ENCODE measurements at regions not wholly inside any gene's neighbourhood (a gene's known extent, or its start where the extent isn't known, plus 50 kb on each side); places are given as distances from the start of the nearest gene placed in this dataset.

GRCh38 chr15:53251523-53251922, 461.4 kb upstream of the ONECUT1 start:
- TF ChIP-seq CTCF (IDR thresholded peaks at IDR 0.05) (no peak), JUNB (IDR thresholded peaks at IDR 0.05) (no peak), SMC3 (IDR thresholded peaks at IDR 0.05) (no peak), KDM1A (IDR thresholded peaks at IDR 0.05; ENCODE audit: low read depth) (no peak), POLR2AphosphoS2 (conservative IDR thresholded peaks at IDR 0.05; ENCODE audit: low read length) (no peak), PBX3 (IDR thresholded peaks at IDR 0.05) (no peak), FOSL2 (IDR thresholded peaks at IDR 0.05) (no peak), FOSL2 (CRISPR knock-in tag; IDR thresholded peaks at IDR 0.05) (no peak), MYC (IDR thresholded peaks at IDR 0.05; ENCODE audit: borderline replicate concordance, low read length) (no peak), RFX5 (IDR thresholded peaks at IDR 0.05) (no peak)
- TF ChIP-seq, protein P1, sequence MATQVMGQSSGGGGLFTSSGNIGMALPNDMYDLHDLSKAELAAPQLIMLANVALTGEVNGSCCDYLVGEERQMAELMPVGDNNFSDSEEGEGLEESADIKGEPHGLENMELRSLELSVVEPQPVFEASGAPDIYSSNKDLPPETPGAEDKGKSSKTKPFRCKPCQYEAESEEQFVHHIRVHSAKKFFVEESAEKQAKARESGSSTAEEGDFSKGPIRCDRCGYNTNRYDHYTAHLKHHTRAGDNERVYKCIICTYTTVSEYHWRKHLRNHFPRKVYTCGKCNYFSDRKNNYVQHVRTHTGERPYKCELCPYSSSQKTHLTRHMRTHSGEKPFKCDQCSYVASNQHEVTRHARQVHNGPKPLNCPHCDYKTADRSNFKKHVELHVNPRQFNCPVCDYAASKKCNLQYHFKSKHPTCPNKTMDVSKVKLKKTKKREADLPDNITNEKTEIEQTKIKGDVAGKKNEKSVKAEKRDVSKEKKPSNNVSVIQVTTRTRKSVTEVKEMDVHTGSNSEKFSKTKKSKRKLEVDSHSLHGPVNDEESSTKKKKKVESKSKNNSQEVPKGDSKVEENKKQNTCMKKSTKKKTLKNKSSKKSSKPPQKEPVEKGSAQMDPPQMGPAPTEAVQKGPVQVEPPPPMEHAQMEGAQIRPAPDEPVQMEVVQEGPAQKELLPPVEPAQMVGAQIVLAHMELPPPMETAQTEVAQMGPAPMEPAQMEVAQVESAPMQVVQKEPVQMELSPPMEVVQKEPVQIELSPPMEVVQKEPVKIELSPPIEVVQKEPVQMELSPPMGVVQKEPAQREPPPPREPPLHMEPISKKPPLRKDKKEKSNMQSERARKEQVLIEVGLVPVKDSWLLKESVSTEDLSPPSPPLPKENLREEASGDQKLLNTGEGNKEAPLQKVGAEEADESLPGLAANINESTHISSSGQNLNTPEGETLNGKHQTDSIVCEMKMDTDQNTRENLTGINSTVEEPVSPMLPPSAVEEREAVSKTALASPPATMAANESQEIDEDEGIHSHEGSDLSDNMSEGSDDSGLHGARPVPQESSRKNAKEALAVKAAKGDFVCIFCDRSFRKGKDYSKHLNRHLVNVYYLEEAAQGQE (IDR thresholded peaks at IDR 0.05): no peak
- TF ChIP-seq, protein P2, sequence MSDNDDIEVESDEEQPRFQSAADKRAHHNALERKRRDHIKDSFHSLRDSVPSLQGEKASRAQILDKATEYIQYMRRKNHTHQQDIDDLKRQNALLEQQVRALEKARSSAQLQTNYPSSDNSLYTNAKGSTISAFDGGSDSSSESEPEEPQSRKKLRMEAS (IDR thresholded peaks at IDR 0.05): no peak
